ENCODE measurements at regions not wholly inside any gene's neighbourhood (a gene's known extent, or its start where the extent isn't known, plus 50 kb on each side); places are given as distances from the start of the nearest gene placed in this dataset.

GRCh38 chr6:138614151-138614550 is 114.9 kb upstream of the NHSL1 start:
- DNase-seq: no peak

DNA sequence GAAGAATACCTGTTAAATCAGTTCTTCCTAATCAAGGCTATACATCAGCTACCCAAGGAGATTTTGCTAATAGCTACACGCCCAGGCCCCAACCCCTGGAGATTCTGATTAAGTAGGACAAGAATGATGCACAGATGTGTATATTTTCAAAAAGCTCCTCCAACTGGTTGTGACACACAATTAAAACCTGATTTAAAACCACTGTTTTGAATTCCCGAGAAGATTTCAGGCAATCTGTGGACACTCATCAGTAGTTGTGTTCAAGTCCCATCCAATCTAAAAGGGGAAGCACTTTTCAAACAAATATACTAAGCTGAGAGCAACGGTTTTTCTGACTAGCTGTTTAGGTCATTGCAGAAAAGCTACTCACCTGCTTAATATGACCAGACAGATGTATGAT is 118.9 kb upstream of the NHSL1 start:
- DNase-seq: no peak

DNA sequence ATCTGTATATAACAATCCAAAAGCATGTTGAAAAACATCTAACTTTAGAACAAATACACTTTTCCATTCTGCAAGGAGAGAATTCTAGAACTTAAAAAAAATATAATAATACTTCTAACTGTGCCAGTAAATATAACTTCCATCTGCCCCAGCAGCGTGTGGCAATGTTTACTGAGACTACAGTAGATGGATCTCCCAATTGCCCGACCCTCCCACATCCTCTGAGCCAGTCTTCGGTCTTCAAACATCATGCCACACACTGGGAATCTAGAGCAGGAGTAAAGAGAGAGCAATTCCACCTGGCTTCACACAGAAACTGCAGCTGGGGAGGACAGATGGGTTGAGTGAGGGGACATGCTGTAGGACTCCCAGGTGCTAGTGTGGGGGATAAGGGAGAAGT is 121.3 kb upstream of the NHSL1 start:
- DNase-seq: no peak

DNA sequence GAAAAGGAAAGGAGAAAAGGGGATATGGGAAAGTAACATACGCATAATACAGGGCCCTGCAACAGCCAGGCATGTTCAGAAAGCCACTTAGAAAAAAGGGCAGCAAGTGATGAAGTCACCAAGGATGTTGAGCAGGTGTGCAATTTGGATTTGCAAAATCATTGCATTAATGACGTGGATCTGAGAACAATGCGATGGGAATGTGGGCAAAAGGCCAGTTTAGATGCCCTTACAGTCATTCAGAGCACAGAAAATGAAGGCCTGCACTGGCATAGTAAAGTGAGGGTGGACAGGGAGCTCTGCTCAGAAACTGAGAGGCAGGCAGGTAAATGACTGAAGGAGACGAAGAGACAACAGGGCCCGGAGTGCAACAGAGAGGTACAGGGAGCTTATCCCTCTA is 123.7 kb upstream of the NHSL1 start:
- no peak for DNase-seq

DNA sequence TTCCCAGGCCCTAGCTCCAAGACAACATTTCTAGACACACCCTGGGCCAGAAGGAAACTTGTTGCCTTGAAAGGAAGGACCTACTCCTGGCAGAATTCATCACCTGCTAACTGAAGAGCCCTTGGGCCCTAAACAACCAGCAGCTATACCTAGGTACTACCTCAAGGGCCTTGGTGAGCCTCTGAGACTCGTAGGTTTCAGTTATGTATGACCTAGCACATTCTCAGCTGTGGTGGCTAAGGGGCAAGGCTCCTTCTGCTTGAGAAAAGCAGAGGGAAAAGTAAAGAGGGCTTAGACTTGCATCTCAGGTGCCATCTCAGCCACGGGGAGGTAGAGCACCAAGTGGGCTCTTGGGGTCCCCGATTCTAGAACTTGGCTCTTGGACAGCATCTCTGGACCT is 132.3 kb upstream of the NHSL1 start:
- DNase-seq: no peak

GRCh38 chr6:138637822-138638221 is 135.7 kb upstream of the CCDC28A start:
- DNase-seq: no peak

GRCh38 chr6:138638604-138639003 is 135.0 kb upstream of the CCDC28A start:
- no peak for DNase-seq

DNA sequence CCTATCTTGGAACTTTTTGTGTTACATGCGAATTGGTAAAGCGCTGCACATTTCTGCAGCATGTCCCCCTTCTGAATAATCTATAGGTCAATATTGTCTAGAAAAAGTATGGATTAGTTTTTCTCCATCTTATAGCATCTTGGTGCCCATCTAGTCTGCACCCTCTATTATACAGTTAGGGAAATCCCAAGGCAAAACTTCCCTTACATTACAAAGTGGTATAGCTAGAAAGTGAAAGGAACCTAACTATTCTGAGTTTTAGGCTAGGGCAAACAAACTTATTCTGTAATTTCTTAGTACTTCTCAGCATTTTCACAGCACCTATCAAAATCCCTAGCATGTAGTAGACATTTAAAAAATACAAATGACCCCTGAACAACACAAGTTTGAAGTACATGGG is 133.5 kb upstream of the CCDC28A start:
- no peak for DNase-seq

DNA sequence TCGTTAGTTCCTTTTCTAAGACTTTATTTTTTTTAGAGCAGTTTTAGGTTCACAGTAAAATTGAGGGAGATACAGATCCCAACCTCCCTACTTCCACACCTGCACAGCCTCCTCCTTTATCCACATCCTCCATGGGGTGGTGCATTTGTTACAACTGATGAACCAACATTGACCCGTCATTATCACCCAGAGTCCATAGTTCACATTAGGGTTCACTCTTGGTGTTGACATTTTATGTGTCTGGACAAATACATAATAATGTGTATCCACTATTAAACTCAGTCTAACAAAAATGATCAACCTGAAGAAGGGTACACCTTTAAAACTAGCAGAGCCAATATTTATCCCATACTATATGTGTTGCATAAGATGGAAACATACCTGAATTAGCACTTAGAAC is 130.4 kb upstream of the CCDC28A start:
- no peak for DNase-seq

- DNase-seq: no peak
These were observed 127.5 kb upstream of the CCDC28A start for GRCh38 chr6:138645976-138646640.

GRCh38 chr6:138647006-138647405 is 126.6 kb upstream of the CCDC28A start:
- DNase-seq: no peak

GRCh38 chr6:138648127-138648526 is 125.4 kb upstream of the CCDC28A start:
- DNase-seq: no peak

- DNase-seq: no peak
These were observed 122.1 kb upstream of the CCDC28A start for GRCh38 chr6:138651491-138651890.

DNA sequence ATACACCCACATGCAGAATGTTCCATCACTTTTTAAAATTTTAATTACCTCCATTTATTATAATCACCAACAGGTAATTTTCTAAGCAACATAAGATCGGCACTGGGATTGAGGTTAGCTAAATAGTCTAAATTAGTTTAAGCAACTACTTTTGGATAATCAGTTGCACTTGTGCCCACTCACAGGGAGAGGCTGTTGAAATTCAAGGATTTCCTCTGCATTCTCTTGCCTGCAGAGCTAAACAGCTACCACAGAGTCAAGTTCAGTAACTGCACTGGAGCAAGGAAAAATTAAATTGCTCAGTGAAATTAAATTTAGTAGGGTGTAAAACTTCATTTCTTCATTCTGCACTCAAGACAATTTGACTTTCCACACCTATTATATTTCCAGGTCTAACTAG is 120.7 kb upstream of the CCDC28A start:
- no peak for DNase-seq

DNA sequence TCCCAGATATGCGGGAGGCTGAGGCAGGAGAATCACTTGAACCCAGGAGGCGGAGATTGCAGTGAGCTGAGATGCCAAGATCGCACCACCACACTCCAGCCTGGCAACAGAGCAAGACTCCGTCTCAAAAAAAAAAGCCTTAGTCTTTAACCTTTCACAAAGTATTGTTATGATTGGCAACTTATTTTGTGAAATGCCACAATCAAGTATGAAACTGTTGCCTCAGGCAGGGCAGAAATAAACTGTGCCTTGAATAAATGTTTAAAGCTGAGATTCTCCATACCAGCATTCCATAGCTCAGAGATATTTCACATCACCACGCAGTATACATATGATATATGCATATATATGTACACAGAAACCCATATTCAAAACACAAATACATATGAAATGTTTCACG is 120.1 kb upstream of the CCDC28A start:
- DNase-seq: no peak

DNA sequence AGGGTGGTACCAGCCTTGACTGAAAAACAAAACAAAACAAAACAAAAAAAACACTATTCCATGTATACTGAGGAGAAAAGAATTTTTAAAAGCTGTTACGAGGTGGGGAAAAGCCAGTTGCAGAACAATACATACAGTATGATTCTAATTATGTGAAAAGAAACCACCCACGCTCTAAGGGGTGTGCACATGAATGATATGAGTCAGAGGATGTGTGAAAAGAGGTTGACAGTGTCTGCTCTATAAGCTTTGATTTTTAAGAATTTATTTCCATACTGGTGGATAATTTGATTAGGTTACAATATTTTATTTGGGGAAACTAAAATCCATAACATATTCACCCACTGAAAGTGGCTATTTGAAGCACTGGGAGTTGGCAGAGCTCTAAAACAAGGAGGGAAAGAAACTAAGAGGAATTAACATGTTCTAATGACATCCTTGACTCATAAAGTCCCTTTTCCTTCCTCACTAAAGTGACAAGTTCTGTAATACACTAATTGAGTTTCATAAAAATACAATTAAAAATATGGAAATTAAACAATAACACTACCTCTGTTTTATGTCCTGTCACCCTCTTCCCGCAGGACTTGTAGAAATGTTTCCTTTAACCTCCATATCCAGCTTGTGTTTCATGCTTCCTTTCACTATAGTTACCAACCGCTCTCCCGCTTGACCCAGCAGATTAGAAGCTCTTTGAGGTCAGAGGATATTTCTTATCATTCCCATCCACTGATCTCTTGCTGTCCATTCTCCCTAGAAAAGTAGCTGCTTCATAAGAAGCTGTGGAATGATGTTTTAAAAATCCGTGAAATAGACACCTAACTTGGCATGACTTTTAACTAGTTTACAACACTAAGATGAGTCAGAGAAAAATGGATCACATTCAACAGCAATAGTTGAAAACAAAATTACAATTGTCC is 118.6 kb upstream of the CCDC28A start:
- no peak for DNase-seq

- DNase-seq: no peak
These were observed 117.7 kb upstream of the CCDC28A start for GRCh38 chr6:138655828-138656227.

DNA sequence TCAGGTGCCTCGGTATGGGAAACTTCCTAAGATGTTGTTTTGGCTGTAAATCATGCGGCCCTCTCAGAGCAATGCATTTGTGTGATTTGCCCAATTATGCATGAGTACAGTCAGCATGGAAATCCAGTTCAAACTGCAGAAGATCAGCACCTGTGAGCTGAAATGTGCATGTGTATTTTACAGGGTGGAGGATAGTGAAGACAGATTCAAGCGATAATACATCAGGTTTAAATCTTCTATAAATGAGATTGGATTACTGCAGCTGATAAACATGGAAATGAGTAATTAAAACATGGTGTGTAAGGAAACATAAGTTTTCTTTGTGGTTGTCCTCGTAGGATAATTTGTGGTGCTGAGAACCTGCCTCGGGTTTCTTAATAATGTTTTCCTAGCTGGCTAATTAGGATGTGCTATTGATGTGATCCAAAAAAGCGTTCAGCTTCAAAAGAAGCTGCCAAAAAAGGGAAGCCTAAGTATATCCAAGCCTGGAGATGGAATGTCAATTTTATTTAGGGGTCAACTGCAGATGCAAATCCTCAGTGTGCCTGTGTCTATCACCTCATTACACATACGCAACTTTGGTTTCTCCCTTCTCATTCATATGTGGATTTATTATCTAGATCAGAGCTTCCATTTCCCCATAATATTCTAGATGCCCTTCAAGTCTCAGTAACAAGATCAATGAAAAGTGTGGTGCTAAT is 117.1 kb upstream of the CCDC28A start:
- DNase-seq: no peak

DNA sequence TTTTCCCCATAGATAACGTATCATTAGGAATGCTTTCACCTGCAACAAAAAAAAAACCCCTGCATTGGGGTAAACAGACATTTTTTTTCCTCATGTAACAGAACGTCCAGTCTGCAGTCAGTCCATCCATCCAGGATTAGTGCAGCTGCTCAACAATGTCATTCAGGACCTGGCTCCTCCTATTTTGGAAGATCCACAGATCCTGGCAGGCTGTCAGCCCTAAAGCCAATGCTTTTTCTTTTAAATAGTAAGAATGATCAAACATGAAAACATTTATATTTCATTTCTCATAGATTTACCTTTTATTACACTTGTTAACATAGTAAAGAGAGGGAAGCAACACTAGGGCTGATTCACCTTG is 116.5 kb upstream of the CCDC28A start:
- DNase-seq: no peak

DNA sequence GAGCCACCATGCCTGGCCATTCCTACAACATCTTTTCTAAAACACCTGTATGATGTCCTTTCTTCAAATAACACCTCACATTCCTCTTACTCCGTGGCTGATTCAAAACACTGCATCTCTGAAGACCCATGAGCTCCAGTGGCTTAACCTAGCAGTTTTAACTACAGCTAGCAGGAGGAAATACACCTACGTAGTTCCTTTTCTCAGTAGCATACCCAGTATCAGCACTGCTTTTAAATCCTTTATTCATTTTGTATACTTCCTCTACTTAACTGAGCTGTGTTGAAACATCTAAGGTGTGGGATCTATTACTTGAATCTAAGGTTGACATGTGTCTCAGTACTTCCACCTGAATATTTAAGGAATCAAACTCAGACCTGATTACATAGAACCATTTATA is 113.6 kb upstream of the CCDC28A start:
- no peak for DNase-seq

GRCh38 chr6:138662471-138662870 is 111.1 kb upstream of the CCDC28A start:
- no peak for DNase-seq

GRCh38 chr6:138663892-138664291 is 109.7 kb upstream of the CCDC28A start:
- no peak for DNase-seq

DNA sequence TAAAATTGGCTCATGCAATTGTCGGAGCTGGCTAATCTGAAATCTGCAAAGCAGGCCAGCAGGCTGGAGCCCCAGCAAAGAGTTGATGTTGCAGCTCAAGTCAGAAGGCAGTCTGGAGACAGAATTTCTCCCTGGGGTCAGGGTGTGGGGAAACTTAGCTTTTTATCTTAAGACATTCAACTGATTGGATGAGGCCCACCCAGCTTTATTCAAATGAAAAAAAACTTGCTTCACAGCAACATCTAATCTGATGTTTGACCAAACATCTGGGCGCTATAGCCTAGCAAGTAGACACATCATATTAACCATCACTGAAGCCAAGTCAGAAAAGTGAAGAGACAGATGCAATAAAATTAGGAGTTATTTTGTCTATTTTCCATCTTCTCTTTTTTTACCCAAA is 108.8 kb upstream of the CCDC28A start:
- no peak for DNase-seq

- DNase-seq: no peak
These were observed 106.9 kb upstream of the CCDC28A start for GRCh38 chr6:138666636-138667035.
